WTC11 (cell line): ENCODE measurements at regions not wholly inside any gene's neighbourhood (a gene's known extent, or its start where the extent isn't known, plus 50 kb on each side); places are given as distances from the start of the nearest gene placed in this dataset.

Source experiments
- ATAC-seq: fragments of 200-7000 bp; cut with Tn5 transposase; 2 replicates; pipeline ENCODE4 v1.10.0; 2021; ENCODE audit warnings: mild to moderate bottlenecking, moderate library complexity
- CTCF ChIA-PET: fragments of 300-600 bp; sonication (Branson Sonifier 250); formaldehyde crosslinking; loops from one replicate; lab custom pipeline; 2021; ENCODE audit warnings: antibody characterized with exemption; lab: Charles Lee
- POLR2A ChIA-PET: fragments of 350-600 bp; sonication (Branson Sonifier 250); formaldehyde crosslinking; loops from one replicate; lab custom pipeline; 2021; ENCODE audit warnings: antibody characterized with exemption; lab: Charles Lee
- DNase-seq: peaks from one replicate; pipeline ENCODE4 v3.0.0; 2021; ENCODE audit warnings: low spot score
- H3K27ac Mint-ChIP-seq: 2 replicates; pipeline ENCODE4 v1.8.0; 2021; ENCODE audit warnings: mixed read lengths
- H3K27me3 Mint-ChIP-seq: 2 replicates; pipeline ENCODE4 v1.8.0; 2021; ENCODE audit warnings: low read depth, mild to moderate bottlenecking, moderate library complexity, mixed read lengths
- H3K36me3 Mint-ChIP-seq: 2 replicates; pipeline ENCODE4 v1.8.0; 2021; ENCODE audit warnings: mixed read lengths
- H3K4me1 Mint-ChIP-seq: 2 replicates; pipeline ENCODE4 v1.8.0; 2022; ENCODE audit warnings: mixed read lengths
- H3K4me3 Mint-ChIP-seq: 2 replicates; pipeline ENCODE4 v1.8.0; 2021; ENCODE audit warnings: mild to moderate bottlenecking, moderate library complexity, mixed read lengths
- H3K9me3 Mint-ChIP-seq: 2 replicates; pipeline ENCODE4 v1.8.0; 2021; ENCODE audit warnings: mixed read lengths
- ELF4 ChIP-seq: sonication (generic); formaldehyde crosslinking; IDR thresholded peaks from 2 replicates; pipeline ENCODE4 v1.8.1; 2022; ENCODE audit warnings: low read depth, mild to moderate bottlenecking, moderate library complexity, missing genetic modification reagents
- ESRRA ChIP-seq: sonication (generic); formaldehyde crosslinking; IDR thresholded peaks from 2 replicates; pipeline ENCODE4 v1.8.1; 2022; ENCODE audit warnings: mild to moderate bottlenecking, missing genetic modification reagents, borderline replicate concordance
- GABPB1 ChIP-seq: sonication (generic); formaldehyde crosslinking; IDR thresholded peaks from 2 replicates; pipeline ENCODE4 v1.8.1; 2023; ENCODE audit warnings: mild to moderate bottlenecking, missing genetic modification reagents
- KAT7 ChIP-seq: sonication (generic); formaldehyde crosslinking; IDR thresholded peaks from 2 replicates; pipeline ENCODE4 v1.8.1; 2023; ENCODE audit warnings: missing genetic modification reagents, mild to moderate bottlenecking, borderline replicate concordance
- NFATC4 ChIP-seq: fragments of 250-450 bp; sonication (Bioruptor Pico); IDR thresholded peaks from 2 replicates; pipeline ENCODE4 v1.9.0; 2021; ENCODE audit warnings: mild to moderate bottlenecking
- NR2C2 ChIP-seq: sonication (generic); formaldehyde crosslinking; IDR thresholded peaks from 2 replicates; pipeline ENCODE4 v1.8.0; 2022; ENCODE audit warnings: mild to moderate bottlenecking, missing genetic modification reagents
- NR3C1 ChIP-seq: sonication (generic); formaldehyde crosslinking; conservative IDR thresholded peaks from 2 replicates; pipeline ENCODE4 v1.8.1; 2023; ENCODE audit warnings: low read depth, mild to moderate bottlenecking, missing genetic modification reagents
- PRRX2 ChIP-seq: fragments of 250-450 bp; sonication (Bioruptor Pico); IDR thresholded peaks from 2 replicates; pipeline ENCODE4 v1.8.0; 2021; ENCODE audit warnings: mild to moderate bottlenecking
- SMAD4 ChIP-seq: sonication (generic); formaldehyde crosslinking; IDR thresholded peaks from 2 replicates; pipeline ENCODE4 v1.8.0; 2022; ENCODE audit warnings: mild to moderate bottlenecking, missing genetic modification reagents
- SOX15 ChIP-seq: fragments of 250-450 bp; sonication (Bioruptor Pico); IDR thresholded peaks from 2 replicates; pipeline ENCODE4 v1.9.0; 2021; ENCODE audit warnings: mild to moderate bottlenecking
- TEAD1 ChIP-seq: sonication (generic); formaldehyde crosslinking; IDR thresholded peaks from 2 replicates; pipeline ENCODE4 v1.8.0; 2022; ENCODE audit warnings: mild to moderate bottlenecking, missing genetic modification reagents
- ZNF138 ChIP-seq: sonication (generic); formaldehyde crosslinking; conservative IDR thresholded peaks from 2 replicates; pipeline ENCODE4 v1.8.1; 2022; ENCODE audit warnings: mild to moderate bottlenecking, moderate library complexity, missing genetic modification reagents
- ZNF232 ChIP-seq: sonication (generic); formaldehyde crosslinking; IDR thresholded peaks from 2 replicates; pipeline ENCODE4 v1.8.0; 2022; ENCODE audit warnings: mild to moderate bottlenecking, missing genetic modification reagents
- ZNF423 ChIP-seq: fragments of 250-450 bp; sonication (Bioruptor Pico); IDR thresholded peaks from 2 replicates; pipeline ENCODE4 v2.1.2; 2022; ENCODE audit warnings: mild to moderate bottlenecking, moderate library complexity
- ZNF671 ChIP-seq: fragments of 250-450 bp; sonication (Bioruptor Pico); IDR thresholded peaks from 2 replicates; pipeline ENCODE4 v1.8.0; 2021; ENCODE audit warnings: mild to moderate bottlenecking
- TF ChIP-seq, protein P1 (sequence below): sonication (generic); formaldehyde crosslinking; IDR thresholded peaks from 2 replicates; pipeline ENCODE4 v1.8.1; 2022; ENCODE audit warnings: low read depth, mild to moderate bottlenecking, moderate library complexity, missing genetic modification reagents, borderline replicate concordance
- TF ChIP-seq, protein P2 (sequence below): fragments of 250-450 bp; sonication (Bioruptor Pico); IDR thresholded peaks from 2 replicates; pipeline ENCODE4 v1.9.0; 2021; ENCODE audit warnings: moderate library complexity, mild to moderate bottlenecking, inconsistent platforms, borderline replicate concordance
- TF ChIP-seq, protein P3 (sequence below): sonication (generic); formaldehyde crosslinking; IDR thresholded peaks from 2 replicates; pipeline ENCODE4 v1.8.1; 2023; ENCODE audit warnings: mild to moderate bottlenecking, missing genetic modification reagents
- TF ChIP-seq, protein P4 (sequence below): sonication (generic); formaldehyde crosslinking; IDR thresholded peaks from 2 replicates; pipeline ENCODE4 v1.8.1; 2023; ENCODE audit warnings: mild to moderate bottlenecking, missing genetic modification reagents, moderate library complexity

DNA sequence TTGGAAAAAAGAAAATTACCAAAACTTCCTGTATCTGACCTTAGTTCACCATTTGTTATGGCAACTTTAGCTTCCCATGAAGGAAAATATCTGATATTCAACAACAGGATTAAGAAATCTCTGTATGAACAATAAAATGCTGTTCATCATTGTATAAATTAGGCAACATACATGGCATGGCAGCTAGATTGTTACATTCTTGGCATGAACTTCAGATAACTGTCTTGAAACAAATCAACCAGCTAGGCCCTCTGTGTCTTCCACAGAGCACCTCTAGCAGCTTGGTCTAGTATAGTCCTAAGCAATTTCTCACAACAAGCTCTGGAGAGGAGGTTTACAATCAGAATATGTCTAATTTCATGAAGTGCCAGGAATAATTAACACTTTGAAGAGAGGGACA lies 105.4 kb upstream of the PCDH7 start (continued):
- TF ChIP-seq, protein P1, sequence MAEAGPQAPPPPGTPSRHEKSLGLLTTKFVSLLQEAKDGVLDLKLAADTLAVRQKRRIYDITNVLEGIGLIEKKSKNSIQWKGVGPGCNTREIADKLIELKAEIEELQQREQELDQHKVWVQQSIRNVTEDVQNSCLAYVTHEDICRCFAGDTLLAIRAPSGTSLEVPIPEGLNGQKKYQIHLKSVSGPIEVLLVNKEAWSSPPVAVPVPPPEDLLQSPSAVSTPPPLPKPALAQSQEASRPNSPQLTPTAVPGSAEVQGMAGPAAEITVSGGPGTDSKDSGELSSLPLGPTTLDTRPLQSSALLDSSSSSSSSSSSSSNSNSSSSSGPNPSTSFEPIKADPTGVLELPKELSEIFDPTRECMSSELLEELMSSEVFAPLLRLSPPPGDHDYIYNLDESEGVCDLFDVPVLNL (CRISPR knock-in tag) = no peak
- no peak for TF ChIP-seq PRRX2
- TF ChIP-seq SOX15 (CRISPR knock-in tag) = no peak

DNA sequence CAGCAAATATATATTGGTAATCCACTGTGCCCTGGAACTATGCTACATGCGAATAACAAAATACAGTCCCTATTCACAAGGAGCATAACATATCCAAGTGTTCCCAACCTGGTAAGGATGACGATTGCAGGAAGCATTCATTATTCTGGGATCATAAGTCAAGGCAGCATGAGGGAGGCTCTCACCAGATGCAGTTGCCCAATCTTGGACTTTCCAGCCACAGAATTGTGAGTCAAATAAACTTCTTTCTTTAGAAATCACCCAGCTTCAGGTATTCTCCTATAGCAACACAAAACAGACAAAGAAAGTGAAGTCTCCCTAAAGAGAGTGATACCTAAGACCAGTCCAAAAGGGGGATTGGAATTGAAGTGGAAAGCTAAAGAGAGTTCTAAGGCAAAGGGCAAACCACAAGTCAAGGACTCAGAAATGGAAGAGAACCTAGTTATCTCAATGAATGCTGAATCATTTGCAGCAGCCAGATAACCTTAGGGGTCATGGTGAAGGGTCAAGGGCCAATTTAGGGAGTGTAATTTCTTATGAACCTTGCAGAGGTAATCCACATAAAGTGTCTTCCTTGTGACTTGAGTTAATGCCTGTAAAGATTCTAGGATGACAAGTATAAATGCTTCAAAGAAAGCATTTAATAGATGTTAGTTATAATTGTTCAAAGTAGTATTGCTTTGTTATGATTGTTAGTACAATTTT lies 103.1 kb upstream of the PCDH7 start:
- H3K4me1 Mint-ChIP-seq = no peaks in the 10 kb centered on the region
- DNase-seq = no peak
- H3K4me3 Mint-ChIP-seq = no peak overlapping the region
- H3K36me3 Mint-ChIP-seq = no peaks in the 10 kb centered on the region
- no peaks in the 10 kb centered on the region for H3K27me3 Mint-ChIP-seq
- H3K9me3 Mint-ChIP-seq = no peaks in the 10 kb centered on the region
- TF ChIP-seq NR2C2 (CRISPR knock-in tag) = no peak
- no peak for TF ChIP-seq TEAD1 (CRISPR knock-in tag)
- TF ChIP-seq ZNF232 (CRISPR knock-in tag) = no peak
- TF ChIP-seq, protein P2, sequence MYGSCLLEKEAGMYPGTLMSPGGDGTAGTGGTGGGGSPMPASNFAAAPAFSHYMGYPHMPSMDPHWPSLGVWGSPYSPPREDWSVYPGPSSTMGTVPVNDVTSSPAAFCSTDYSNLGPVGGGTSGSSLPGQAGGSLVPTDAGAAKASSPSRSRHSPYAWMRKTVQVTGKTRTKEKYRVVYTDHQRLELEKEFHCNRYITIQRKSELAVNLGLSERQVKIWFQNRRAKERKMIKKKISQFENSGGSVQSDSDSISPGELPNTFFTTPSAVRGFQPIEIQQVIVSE = no peak
- TF ChIP-seq, protein P3, sequence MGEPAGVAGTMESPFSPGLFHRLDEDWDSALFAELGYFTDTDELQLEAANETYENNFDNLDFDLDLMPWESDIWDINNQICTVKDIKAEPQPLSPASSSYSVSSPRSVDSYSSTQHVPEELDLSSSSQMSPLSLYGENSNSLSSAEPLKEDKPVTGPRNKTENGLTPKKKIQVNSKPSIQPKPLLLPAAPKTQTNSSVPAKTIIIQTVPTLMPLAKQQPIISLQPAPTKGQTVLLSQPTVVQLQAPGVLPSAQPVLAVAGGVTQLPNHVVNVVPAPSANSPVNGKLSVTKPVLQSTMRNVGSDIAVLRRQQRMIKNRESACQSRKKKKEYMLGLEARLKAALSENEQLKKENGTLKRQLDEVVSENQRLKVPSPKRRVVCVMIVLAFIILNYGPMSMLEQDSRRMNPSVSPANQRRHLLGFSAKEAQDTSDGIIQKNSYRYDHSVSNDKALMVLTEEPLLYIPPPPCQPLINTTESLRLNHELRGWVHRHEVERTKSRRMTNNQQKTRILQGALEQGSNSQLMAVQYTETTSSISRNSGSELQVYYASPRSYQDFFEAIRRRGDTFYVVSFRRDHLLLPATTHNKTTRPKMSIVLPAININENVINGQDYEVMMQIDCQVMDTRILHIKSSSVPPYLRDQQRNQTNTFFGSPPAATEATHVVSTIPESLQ (CRISPR knock-in tag) = no peak
- no peak for TF ChIP-seq PRRX2
- TF ChIP-seq, protein P4, sequence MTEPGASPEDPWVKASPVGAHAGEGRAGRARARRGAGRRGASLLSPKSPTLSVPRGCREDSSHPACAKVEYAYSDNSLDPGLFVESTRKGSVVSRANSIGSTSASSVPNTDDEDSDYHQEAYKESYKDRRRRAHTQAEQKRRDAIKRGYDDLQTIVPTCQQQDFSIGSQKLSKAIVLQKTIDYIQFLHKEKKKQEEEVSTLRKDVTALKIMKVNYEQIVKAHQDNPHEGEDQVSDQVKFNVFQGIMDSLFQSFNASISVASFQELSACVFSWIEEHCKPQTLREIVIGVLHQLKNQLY (CRISPR knock-in tag) = no peak
- TF ChIP-seq ZNF423 (CRISPR knock-in tag) = no peak
- TF ChIP-seq ELF4 (CRISPR knock-in tag) = no peak
- no peak for TF ChIP-seq SMAD4 (CRISPR knock-in tag)
- no peak for TF ChIP-seq ZNF671 (CRISPR knock-in tag)
- no peak for TF ChIP-seq NFATC4 (CRISPR knock-in tag)
- TF ChIP-seq NR3C1 (CRISPR knock-in tag) = no peak
- ATAC-seq = no peak
- no peak overlapping the region for H3K27ac Mint-ChIP-seq
- ChIA-PET CTCF (no interaction called here), POLR2A (no interaction called here)

DNA sequence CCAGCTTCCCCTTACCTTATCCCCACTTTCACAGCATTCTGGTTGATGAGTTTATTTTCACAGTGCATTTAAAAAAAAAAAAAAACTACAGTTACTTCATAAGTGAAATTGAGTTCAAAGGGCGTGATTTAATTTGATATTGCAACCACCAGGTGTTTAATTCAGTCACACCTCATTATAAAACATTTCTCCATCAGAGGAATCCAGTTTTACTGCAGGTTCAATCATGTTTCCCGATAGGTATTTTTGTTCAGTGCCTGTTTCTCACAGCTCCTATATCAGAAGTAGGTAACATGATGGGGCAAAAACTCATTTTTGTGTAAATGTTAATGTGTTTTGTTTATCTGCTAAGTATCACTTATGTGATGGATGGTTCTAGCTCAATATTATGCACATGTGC lies 102.3 kb upstream of the PCDH7 start:
- CTCF ChIA-PET = no interaction called here
- Mint-ChIP-seq H3K27ac (no peak overlapping the region), H3K27me3 (no peaks in the 10 kb centered on the region), H3K4me1 (no peaks in the 10 kb centered on the region), H3K9me3 (no peaks in the 10 kb centered on the region), H3K4me3 (no peak overlapping the region), H3K36me3 (no peaks in the 10 kb centered on the region)
- POLR2A ChIA-PET = no interaction called here
- DNase-seq (no peak), ATAC-seq (no peak)
- TF ChIP-seq GABPB1 = no peak
- TF ChIP-seq KAT7 (CRISPR knock-in tag) = no peak
- TF ChIP-seq ZNF138 (CRISPR knock-in tag) = no peak
- no peak for TF ChIP-seq ESRRA (CRISPR knock-in tag)
- TF ChIP-seq, protein P2 = no peak
